HG03135 (cell line): ENCODE measurements at regions not wholly inside any gene's neighbourhood (a gene's known extent, or its start where the extent isn't known, plus 50 kb on each side); places are given as distances from the start of the nearest gene placed in this dataset.

Experiments
- ATAC-seq: cut with Tn5 transposase; IDR thresholded peaks from one replicate; pipeline ENCODE4 v1.9.1; 2021; ENCODE audit warnings: mild to moderate bottlenecking, moderate library complexity; ENCODE audit not compliant: unreplicated experiment

DNA sequence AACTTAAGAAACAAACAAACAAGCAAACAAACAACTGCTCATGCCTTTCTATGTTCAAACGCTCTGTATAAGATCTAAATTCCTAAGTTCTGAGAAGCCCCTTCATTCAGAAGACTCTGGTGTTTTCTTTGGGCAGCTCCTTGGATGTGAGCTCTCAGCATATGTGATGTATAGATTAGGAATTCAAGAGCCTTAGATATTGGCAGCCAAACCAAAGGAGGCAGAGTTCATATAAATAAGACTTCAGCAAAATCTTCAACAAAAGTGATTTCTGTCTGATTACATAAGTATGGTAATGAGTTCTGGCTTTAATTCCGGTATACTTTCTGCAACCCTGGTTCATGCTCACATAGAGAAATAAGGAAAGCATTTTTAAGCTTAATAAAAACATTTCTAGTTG, 145.6 kb downstream of the DYRK2 start:
- no peak for ATAC-seq

- ATAC-seq, result no peak
Measured at GRCh38 chr12:67795236-67795635, 146.7 kb downstream of the DYRK2 start.

DNA sequence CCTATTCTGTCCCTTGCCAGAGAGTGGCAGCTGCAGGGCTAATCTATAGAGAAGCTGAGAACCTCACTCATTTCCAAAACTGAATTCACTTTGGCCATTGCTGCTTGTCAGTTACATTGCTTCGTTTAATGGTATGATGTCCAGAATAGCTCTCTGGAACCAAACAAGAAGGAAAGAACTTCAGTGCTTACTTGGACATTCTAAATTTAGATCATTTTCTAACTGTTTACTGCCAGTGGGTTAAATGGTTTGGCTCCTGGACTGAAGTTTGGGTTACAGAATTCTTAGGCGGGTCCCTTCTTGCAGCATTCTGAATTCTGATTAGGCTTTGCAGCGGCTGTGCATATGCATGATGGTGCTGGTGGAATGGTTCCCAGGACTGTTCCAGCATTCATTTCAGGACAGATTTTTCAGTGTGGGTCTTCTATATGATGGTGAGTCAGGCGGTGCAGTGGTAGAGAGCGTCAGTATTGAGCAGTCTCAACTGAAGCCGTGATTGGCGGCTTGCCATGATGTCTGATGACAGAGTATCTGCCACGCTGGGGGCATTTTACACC, 148.7 kb downstream of the DYRK2 start:
- ATAC-seq, result no peak

- no peak for ATAC-seq
Measured at GRCh38 chr12:67797753-67798152, 149.2 kb downstream of the DYRK2 start.

DNA sequence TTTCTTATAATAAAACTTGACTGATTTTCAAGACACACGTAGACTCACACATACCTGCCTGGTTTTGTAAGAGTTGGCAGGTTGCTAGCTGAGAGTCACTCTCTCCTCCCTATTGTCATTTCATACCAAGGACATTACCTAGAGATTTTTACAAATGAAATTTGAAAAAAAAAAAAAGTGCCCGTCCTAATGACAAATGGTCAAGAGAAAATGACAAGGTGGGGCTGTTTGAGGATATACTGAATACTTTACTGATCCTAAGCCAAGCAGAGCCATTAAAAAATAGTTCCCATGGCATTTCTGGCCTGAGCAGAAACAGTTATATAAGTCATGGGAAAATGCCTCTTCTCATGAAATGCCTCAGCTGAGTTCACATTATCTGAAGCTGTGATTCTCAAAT, 150.2 kb downstream of the DYRK2 start:
- ATAC-seq, result no peak

DNA sequence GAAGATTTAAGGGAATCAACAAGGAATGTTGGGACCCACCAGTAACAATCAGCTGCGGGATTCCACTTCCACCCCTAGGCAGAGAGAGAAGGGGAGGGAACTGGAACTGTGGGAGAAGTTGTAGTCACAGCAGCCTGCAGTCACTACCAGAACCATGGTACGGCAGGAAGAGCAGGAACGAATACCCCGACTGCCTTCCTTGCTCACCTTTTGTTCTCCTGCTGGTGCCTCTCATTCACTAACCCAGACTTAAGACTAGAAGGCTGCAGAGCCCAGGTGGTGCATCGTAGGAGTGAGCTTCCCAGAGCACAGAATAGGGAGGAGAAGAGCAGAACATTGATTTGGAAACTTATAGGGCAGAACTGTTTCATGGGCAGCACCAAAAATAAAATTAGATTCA, 154.2 kb downstream of the DYRK2 start:
- no peak for ATAC-seq

GRCh38 chr12:67803278-67803993, 154.9 kb downstream of the DYRK2 start:
- ATAC-seq, result no peak

DNA sequence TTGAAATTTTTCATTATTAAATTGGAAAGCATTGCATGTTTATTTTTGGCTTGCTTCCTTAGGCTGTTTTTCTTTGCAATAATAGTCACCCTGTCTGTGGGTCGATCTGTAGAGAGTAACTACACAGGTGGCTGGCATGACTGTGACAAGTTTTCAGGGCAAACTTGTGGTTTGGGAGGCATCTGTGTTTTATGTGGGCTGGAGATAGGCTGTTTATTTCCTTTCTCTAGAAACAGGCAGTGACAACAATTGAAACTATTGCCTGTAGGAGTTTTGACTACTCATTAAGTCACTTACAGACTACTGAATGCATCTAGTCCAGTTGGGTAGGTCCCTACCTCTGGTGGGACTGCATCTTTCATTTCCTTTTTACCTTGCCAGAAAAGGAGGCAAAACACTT, 155.6 kb downstream of the DYRK2 start:
- ATAC-seq, result peak; percentile 76

- ATAC-seq, result no peak
Measured at GRCh38 chr12:67807814-67808213, 159.3 kb downstream of the DYRK2 start.

DNA sequence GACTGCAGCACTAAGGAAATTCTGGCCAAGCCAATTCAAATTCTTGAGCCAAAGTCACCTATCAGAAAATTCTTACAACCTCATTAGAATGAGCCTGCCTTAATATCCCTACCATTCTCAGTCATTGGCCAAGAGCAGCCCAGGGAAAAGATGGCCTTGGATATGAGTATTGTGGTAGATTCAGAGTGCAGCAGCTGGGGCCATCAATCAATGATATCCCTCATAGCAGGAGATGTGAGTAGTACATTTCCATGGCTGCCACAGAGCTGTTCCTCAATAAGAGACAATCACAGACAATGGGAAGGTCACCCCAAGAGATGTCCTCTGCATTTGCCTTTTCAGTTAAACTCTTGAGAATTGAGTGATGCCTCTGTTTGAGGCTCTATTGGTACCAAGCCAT, 161.6 kb downstream of the DYRK2 start:
- ATAC-seq, result no peak

DNA sequence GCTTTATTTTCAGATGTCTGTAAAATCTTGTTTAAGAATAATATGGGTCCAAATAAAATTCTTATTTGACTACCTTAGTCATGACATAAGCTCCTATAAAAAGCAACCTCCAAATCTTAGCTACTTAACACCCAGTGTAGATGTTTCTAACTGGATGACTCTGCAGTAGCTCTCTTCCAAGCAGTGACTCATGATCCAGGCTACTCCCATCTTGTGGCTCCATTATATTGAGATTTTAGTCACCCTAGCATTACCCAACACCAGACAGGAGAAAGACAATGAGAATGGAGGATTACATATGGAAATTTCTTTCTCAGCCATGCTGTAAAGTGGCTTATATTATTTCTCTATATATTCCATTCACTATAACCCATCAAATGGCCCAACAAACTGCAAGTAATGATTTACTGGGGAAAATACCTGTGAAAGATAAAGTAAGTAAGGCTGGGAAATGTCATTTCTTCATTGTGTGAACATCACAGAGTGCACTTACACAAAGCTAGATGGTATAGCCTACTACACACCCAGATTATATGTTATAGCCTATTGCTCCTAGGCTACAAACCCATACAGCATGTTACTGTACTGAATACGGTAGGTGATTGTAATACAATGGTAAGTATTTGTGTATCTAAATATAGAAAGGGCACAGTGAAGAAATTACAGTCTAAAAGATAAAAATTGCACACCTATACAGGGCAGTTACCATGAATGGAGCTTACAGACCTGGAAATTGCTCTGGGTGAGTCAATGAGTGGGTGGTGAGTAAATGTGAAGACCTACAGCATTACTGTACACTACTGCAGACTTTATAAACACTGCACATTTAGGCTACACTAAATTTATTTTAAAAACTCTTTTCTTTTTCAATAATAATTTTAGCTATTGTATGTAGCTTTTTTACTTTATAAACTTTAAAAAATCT, 163.2 kb downstream of the DYRK2 start:
- no peak for ATAC-seq

DNA sequence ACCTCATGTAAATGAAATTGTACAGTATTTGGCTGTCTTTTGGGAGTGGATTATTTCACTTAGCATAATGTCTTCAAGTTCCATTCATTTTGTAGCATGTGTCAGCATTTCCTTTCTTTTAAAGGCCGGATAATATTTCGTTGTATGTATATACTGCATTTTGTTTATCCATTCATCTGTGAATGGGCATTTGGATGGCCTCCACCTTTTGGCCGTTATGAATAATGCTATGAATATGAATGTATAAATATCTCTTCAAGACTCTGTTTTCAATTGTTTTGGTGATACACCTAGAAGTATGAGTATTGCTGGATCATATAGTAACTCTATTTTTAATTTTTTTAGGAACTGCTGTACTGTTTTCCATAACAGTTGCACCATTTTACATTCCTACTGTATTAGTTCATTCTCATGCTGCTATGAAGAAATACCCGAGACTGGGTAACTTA, 164.9 kb downstream of the DYRK2 start:
- ATAC-seq, result no peak

- no peak for ATAC-seq
Measured at GRCh38 chr12:67816269-67816668, 167.7 kb downstream of the DYRK2 start.

DNA sequence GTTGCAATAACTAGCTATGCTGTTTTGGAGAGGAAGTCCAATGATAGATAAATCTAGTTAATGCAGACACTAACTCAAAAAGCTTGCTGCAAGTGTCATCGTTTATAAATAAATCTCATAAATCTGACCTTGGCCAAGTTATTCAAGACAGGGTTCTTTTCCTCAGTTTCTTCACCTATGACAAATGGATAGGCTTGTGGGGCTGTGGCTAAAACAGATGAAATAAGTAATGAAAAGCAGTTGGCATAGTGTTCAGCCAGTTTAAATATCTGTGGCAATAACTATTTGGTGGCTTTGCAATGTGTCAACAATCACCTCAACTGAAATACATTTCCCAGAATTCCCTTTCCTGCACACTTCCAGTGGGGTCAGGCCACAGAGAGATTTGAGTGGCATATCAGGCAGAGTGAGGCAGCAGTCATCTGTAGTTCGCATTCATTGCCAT, 169.9 kb downstream of the DYRK2 start:
- no peak for ATAC-seq

- no peak for ATAC-seq
Measured at GRCh38 chr12:67819902-67820301, 169.3 kb upstream of the IFNG-AS1 start.

DNA sequence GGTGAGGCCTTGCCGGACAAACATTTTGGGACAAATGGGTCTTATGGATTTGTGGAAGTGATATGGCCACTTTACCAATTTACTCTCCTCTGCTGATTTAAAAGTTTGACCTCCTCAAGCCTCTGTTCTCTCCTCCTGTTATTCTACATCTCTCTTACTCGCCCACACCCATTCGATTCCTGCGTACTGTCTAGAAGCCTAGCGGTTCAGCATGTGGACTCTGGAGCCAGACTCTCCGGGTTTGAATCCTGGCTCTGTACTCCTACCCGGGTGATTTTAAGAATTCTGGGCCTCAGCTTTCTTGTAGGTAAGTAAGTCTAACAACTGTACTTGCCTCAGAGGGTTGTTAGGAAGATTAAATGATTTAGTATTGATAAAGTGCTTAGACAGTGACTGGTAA, 168.6 kb upstream of the IFNG-AS1 start:
- no peak for ATAC-seq

GRCh38 chr12:67822826-67823225, 166.4 kb upstream of the IFNG-AS1 start:
- ATAC-seq, result no peak

- ATAC-seq, result no peak
Measured at GRCh38 chr12:67826148-67826547, 163.1 kb upstream of the IFNG-AS1 start.

DNA sequence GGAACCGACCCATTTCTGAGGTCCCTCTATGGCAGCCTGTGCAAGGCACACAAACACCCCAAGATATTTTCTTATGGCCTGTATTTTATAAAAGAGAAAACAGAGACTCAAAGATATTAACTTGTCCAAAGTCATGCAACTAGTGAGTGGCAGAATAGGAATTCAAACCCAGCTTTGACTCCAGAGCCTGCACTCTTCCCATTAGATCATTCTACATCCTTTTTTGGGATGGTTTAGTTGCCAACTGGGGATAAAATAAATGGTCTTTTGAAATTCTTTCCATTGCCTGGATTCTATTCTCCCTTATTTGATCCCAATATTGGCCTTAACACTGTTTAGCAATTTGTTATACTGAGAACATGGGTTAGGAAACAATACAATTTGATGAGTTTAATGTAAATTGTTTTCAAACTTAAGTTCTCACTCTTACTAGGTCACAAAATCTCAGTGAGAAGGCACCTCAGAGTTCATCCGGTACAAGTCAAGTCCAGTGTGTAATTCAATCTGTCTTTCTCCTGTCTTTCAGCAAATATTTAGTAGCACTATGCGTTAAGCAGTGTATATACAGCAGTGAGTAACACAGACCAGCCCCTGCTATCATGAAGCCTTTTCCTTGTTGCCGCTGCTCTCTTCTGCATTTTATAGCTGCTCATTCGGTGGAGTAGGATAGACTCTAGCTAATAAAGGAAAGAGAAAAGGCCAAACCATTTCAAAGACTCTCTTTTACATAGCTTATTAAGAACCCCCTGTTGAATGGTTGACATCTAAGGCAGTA, 162.1 kb upstream of the IFNG-AS1 start:
- no peak for ATAC-seq

DNA sequence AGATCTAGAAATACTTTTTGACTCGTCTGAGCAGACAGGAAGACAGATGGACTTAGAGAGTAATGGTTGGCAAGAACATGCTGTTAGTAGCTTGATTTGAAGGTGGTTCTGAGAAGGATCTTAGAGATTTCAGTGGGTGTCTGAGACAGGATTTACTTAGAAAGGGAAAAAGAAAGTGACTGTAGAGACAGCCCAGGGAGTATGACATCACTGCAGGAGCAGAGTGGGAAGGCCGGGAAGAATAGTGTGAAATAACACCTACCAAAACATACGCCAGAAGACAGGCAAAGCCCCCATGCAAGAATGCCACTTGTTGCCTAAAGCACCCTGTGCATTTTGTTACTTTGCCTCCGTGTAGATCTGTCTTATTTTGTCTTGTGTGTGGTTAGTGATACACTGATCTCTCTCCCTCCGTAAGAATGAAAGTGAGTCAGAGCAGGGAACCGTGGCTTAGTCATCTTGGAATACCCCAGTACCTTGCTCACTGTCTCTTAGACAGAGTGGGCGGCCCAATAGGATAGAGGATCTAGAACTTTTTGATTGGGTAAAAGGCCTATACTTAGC, 161.3 kb upstream of the IFNG-AS1 start:
- no peak for ATAC-seq

GRCh38 chr12:67829896-67830295, 159.4 kb upstream of the IFNG-AS1 start:
- no peak for ATAC-seq
